HepG2 (cell line): ENCODE measurements at regions not wholly inside any gene's neighbourhood (a gene's known extent, or its start where the extent isn't known, plus 50 kb on each side); places are given as distances from the start of the nearest gene placed in this dataset.
A peak's percentile ranks its signal among the peaks of the same experiment; 100 is the strongest.

Experiments
- BCL6 ChIP-seq: IDR thresholded peaks from 2 replicates; pipeline ENCODE4 v1.6.1; 2016; ENCODE audit warnings: missing genetic modification reagents, missing compliant biosample characterization
- GPN1 ChIP-seq: sonication (generic); formaldehyde crosslinking; IDR thresholded peaks from 2 replicates; pipeline ENCODE4 v1.5.1; 2020; ENCODE audit warnings: missing genetic modification reagents, borderline replicate concordance
- GTF3A ChIP-seq: sonication (generic); formaldehyde crosslinking; conservative IDR thresholded peaks from 2 replicates; pipeline ENCODE4 v1.4.0; 2020; ENCODE audit warnings: mild to moderate bottlenecking, missing genetic modification reagents
- KLF6 ChIP-seq: IDR thresholded peaks from 2 replicates; pipeline ENCODE4 v1.8.0; 2016; ENCODE audit warnings: missing biosample characterization, missing genetic modification reagents
- MYC ChIP-seq: sonication (generic); formaldehyde crosslinking; IDR thresholded peaks from 2 replicates; pipeline ENCODE4 v1.9.0; 2021; ENCODE audit warnings: missing genetic modification reagents, borderline replicate concordance
- NFKB2 ChIP-seq: sonication (generic); formaldehyde crosslinking; IDR thresholded peaks from 2 replicates; pipeline ENCODE4 v1.4.0; 2020; ENCODE audit warnings: missing genetic modification reagents, borderline replicate concordance
- ONECUT2 ChIP-seq: sonication (generic); formaldehyde crosslinking; IDR thresholded peaks from 2 replicates; pipeline ENCODE4 v1.4.0; 2020; ENCODE audit warnings: missing genetic modification reagents
- PHB2 ChIP-seq: fragments of 450-650 bp; IDR thresholded peaks from 2 replicates; pipeline ENCODE4 v1.6.1; 2018; ENCODE audit not compliant: partially characterized antibody
- POLR2AphosphoS5 ChIP-seq: IDR thresholded peaks from 2 replicates; pipeline ENCODE4 v1.6.1; 2012; ENCODE audit warnings: low read depth, low read length
- TOE1 ChIP-seq: sonication (generic); formaldehyde crosslinking; IDR thresholded peaks from 2 replicates; pipeline ENCODE4 v1.4.0; 2020; ENCODE audit warnings: mild to moderate bottlenecking, missing genetic modification reagents
- TP53 ChIP-seq: sonication (generic); formaldehyde crosslinking; conservative IDR thresholded peaks from 2 replicates; pipeline ENCODE4 v1.4.0; 2020; ENCODE audit warnings: missing genetic modification reagents
- ZBTB7B ChIP-seq: sonication (generic); formaldehyde crosslinking; IDR thresholded peaks from 2 replicates; pipeline ENCODE4 v1.4.0; 2020; ENCODE audit warnings: missing genetic modification reagents
- ZNF235 ChIP-seq: sonication (generic); formaldehyde crosslinking; IDR thresholded peaks from 2 replicates; pipeline ENCODE4 v1.8.1; 2023; ENCODE audit warnings: mild to moderate bottlenecking, missing genetic modification reagents, borderline replicate concordance
- ZNF564 ChIP-seq: sonication (generic); formaldehyde crosslinking; IDR thresholded peaks from 2 replicates; pipeline ENCODE4 v1.8.1; 2023; ENCODE audit warnings: mild to moderate bottlenecking, missing genetic modification reagents
- TF ChIP-seq, protein P1 (sequence below): sonication (generic); formaldehyde crosslinking; IDR thresholded peaks from 2 replicates; pipeline ENCODE4 v1.9.0; 2021; ENCODE audit warnings: mild to moderate bottlenecking, missing genetic modification reagents
- TF ChIP-seq, protein P2 (sequence below): sonication (generic); formaldehyde crosslinking; IDR thresholded peaks from 2 replicates; pipeline ENCODE4 v1.5.0; 2020; ENCODE audit warnings: mild to moderate bottlenecking, missing genetic modification reagents, moderate library complexity
- TF ChIP-seq, protein P3 (sequence below): sonication (generic); formaldehyde crosslinking; IDR thresholded peaks from 2 replicates; pipeline ENCODE4 v1.5.1; 2020; ENCODE audit warnings: missing genetic modification reagents, mild to moderate bottlenecking, borderline replicate concordance
- TF ChIP-seq, protein P4 (sequence below): sonication (generic); formaldehyde crosslinking; IDR thresholded peaks from 2 replicates; pipeline ENCODE4 v1.4.0; 2020; ENCODE audit warnings: mild to moderate bottlenecking, missing genetic modification reagents
- TF ChIP-seq, protein P5 (sequence below): IDR thresholded peaks from 2 replicates; pipeline ENCODE4 v1.6.1; 2018; ENCODE audit warnings: missing genetic modification reagents

DNA sequence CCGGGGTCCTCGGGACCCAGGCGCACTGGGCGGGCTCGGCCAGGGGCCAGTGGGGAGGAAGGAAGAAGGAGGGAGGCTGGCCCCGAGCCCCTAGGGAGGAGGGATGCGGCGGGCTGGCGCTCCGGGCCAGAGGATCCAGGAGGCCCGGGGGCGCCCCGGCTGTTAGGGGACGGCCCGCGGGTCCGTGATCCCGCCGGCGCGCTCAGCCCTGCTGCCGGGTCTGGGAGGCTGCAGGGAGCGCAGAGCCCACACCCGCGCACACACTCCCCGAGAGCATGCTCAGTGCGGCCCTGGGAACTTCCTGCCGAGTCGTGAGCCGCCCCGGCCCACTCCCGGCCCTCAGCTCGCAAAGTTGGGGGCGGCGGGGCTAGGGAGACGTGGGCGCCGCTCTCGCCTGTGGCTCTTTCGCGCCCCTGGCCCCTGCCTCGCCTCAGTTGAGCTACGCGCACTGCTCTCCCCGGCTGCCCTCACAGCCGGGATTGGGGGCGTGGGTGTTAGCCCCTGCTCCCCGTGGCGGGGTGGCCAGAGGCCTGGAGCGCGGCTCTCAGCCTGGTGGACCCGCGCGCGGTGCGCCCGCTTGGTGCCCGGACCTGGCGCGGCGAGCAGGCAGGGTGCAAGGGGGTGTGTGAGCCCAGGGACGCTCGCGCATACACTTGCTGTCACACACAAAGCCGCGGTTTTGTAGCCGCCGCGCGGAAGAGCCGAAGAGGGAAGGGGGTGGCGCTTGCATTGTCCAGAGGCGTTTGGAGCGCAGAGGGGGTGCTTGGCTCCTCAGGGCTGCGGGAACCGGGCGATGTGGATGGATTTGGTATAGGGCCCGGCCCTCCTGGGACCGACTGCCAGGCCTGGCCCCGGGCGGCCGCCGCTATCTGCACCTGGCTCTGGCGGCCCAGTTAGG, 132.9 kb upstream of the MGAT5 start (continued):
- TF ChIP-seq ZNF564 (no peak; the same call in 1 of the 2 replicates), NFKB2 (CRISPR knock-in tag) (peak; percentile 60; the same call in 1 of the 2 replicates), ZNF235 (CRISPR knock-in tag) (no peak), TOE1 (CRISPR knock-in tag) (no peak), PHB2 (no peak), ONECUT2 (no peak), TP53 (CRISPR knock-in tag) (no peak), GTF3A (CRISPR knock-in tag) (no peak), KLF6 (CRISPR knock-in tag) (no peak), POLR2AphosphoS5 (no peak; the same call in 1 of the 2 replicates), ZBTB7B (CRISPR knock-in tag) (peak; percentile 54), GPN1 (CRISPR knock-in tag) (no peak), MYC (CRISPR knock-in tag) (peak; percentile 47; the same call in 1 of the 2 replicates), BCL6 (CRISPR knock-in tag) (0 out of 2 replicates have a peak, but pooled peaks have one; percentile 13)
- TF ChIP-seq, protein P1, sequence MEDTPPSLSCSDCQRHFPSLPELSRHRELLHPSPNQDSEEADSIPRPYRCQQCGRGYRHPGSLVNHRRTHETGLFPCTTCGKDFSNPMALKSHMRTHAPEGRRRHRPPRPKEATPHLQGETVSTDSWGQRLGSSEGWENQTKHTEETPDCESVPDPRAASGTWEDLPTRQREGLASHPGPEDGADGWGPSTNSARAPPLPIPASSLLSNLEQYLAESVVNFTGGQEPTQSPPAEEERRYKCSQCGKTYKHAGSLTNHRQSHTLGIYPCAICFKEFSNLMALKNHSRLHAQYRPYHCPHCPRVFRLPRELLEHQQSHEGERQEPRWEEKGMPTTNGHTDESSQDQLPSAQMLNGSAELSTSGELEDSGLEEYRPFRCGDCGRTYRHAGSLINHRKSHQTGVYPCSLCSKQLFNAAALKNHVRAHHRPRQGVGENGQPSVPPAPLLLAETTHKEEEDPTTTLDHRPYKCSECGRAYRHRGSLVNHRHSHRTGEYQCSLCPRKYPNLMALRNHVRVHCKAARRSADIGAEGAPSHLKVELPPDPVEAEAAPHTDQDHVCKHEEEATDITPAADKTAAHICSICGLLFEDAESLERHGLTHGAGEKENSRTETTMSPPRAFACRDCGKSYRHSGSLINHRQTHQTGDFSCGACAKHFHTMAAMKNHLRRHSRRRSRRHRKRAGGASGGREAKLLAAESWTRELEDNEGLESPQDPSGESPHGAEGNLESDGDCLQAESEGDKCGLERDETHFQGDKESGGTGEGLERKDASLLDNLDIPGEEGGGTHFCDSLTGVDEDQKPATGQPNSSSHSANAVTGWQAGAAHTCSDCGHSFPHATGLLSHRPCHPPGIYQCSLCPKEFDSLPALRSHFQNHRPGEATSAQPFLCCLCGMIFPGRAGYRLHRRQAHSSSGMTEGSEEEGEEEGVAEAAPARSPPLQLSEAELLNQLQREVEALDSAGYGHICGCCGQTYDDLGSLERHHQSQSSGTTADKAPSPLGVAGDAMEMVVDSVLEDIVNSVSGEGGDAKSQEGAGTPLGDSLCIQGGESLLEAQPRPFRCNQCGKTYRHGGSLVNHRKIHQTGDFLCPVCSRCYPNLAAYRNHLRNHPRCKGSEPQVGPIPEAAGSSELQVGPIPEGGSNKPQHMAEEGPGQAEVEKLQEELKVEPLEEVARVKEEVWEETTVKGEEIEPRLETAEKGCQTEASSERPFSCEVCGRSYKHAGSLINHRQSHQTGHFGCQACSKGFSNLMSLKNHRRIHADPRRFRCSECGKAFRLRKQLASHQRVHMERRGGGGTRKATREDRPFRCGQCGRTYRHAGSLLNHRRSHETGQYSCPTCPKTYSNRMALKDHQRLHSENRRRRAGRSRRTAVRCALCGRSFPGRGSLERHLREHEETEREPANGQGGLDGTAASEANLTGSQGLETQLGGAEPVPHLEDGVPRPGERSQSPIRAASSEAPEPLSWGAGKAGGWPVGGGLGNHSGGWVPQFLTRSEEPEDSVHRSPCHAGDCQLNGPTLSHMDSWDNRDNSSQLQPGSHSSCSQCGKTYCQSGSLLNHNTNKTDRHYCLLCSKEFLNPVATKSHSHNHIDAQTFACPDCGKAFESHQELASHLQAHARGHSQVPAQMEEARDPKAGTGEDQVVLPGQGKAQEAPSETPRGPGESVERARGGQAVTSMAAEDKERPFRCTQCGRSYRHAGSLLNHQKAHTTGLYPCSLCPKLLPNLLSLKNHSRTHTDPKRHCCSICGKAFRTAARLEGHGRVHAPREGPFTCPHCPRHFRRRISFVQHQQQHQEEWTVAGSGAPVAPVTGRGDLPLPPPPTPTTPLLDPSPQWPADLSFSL (CRISPR knock-in tag): no peak
- TF ChIP-seq, protein P2, sequence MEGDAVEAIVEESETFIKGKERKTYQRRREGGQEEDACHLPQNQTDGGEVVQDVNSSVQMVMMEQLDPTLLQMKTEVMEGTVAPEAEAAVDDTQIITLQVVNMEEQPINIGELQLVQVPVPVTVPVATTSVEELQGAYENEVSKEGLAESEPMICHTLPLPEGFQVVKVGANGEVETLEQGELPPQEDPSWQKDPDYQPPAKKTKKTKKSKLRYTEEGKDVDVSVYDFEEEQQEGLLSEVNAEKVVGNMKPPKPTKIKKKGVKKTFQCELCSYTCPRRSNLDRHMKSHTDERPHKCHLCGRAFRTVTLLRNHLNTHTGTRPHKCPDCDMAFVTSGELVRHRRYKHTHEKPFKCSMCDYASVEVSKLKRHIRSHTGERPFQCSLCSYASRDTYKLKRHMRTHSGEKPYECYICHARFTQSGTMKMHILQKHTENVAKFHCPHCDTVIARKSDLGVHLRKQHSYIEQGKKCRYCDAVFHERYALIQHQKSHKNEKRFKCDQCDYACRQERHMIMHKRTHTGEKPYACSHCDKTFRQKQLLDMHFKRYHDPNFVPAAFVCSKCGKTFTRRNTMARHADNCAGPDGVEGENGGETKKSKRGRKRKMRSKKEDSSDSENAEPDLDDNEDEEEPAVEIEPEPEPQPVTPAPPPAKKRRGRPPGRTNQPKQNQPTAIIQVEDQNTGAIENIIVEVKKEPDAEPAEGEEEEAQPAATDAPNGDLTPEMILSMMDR: no peak; the same call in 1 of the 2 replicates
- TF ChIP-seq, protein P3, sequence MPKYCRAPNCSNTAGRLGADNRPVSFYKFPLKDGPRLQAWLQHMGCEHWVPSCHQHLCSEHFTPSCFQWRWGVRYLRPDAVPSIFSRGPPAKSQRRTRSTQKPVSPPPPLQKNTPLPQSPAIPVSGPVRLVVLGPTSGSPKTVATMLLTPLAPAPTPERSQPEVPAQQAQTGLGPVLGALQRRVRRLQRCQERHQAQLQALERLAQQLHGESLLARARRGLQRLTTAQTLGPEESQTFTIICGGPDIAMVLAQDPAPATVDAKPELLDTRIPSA (CRISPR knock-in tag): no peak; the same call in 1 of the 2 replicates
- TF ChIP-seq, protein P4, sequence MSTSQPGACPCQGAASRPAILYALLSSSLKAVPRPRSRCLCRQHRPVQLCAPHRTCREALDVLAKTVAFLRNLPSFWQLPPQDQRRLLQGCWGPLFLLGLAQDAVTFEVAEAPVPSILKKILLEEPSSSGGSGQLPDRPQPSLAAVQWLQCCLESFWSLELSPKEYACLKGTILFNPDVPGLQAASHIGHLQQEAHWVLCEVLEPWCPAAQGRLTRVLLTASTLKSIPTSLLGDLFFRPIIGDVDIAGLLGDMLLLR (CRISPR knock-in tag): peak; percentile 36
- TF ChIP-seq, protein P5, sequence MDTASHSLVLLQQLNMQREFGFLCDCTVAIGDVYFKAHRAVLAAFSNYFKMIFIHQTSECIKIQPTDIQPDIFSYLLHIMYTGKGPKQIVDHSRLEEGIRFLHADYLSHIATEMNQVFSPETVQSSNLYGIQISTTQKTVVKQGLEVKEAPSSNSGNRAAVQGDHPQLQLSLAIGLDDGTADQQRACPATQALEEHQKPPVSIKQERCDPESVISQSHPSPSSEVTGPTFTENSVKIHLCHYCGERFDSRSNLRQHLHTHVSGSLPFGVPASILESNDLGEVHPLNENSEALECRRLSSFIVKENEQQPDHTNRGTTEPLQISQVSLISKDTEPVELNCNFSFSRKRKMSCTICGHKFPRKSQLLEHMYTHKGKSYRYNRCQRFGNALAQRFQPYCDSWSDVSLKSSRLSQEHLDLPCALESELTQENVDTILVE (CRISPR knock-in tag): no peak; the same call in 1 of the 2 replicates
